HUDEP-2 (cell line): ENCODE measurements at regions not wholly inside any gene's neighbourhood (a gene's known extent, or its start where the extent isn't known, plus 50 kb on each side); places are given as distances from the start of the nearest gene placed in this dataset.

Experiments used
- DNase-seq, 76 experiments: peaks; one replicate each; lab custom pipeline; 2025; ENCODE audit not compliant: unreplicated experiment in 76 of 76; lab: John Stamatoyannopoulos, UW

DNA sequence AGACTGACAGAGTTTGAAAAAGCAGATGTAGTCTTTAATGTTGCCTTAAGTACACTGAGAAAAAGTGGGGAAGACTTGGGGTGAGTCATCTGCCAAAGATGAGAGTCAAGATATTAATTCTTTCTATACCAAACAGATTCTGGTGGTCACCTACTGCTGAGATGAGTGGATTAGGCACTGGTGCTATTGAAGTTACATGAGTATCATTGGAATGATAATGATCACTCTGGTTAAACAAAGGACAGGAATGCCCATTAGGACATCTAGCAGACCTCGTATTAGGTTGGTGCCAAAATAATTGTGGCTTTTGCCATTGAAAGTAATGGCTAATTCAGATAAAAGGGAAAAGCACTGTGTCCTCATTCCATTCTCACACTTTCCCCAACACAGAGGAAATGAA lies 1588.9 kb downstream of the KCNT2 start:
- DNase-seq: no peak

DNA sequence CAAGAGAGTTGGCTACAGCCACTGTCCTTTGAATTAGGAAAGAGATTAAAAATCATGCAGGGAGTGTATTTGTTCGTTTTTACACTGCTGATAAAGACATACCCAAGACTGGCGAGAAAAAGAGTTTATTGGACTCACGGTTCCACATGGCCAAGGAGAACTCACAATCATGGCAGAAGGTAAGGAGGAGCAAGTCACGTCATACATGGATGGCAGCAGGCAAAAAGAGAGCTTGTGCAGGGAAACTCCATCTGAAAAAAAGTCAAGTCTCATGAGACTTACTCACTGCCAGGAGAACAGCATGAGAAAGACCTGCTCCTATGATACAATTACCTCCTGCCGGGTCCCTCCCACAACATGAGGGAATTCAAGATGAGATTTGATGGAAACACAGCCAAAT lies 1595.2 kb downstream of the KCNT2 start:
- DNase-seq: no peak

DNA sequence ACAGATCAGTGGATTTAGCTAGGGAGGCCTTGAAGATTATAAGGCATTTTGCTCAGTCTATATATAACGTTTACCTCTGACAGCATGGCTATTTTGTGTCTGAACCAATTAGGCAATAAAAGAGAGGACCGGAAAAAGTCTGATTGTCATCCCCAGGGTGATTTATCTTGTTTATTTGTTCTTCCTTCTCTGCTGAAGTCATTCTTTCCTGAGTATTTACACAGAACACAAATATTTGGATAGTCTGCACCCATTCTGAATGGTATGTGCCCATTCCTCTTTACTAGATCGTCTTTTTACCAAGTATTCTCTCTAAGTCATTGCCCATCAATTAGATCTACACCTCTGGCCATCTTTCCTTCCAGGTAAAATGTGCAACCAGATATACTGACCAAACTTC lies 1602.9 kb downstream of the KCNT2 start:
- DNase-seq: no peak

GRCh38 chr1:194990483-194990882 lies 1617.8 kb downstream of the KCNT2 start:
- no peak for DNase-seq

DNA sequence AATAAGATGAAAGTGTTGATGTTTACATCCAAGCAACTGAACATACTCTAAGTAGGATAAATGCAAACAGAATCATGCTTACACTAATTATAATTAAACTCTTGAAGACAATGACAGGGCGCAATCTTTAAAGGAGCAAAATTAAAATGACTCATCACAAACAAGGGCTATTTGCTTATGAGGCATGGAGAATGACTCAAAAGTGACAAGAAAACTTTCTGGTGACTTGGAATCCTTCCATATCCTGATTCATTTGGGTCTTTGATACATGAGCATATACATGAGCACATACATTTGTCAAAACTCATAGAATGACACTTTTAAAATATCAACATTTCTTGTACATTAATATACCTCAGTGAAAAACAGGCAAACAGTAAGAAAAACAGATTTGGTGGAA lies 1632.3 kb downstream of the KCNT2 start:
- DNase-seq: peak in 4 of 76 experiments; percentile 5 to 35 (median 14)

- no peak for DNase-seq
These were observed 1639.3 kb downstream of the KCNT2 start for GRCh38 chr1:194968916-194969315.

- DNase-seq: no peak
These were observed 1648.4 kb downstream of the KCNT2 start for GRCh38 chr1:194959795-194960194.

GRCh38 chr1:194952171-194952570 lies 1656.1 kb downstream of the KCNT2 start:
- DNase-seq: no peak

- no peak for DNase-seq
These were observed 1657.7 kb downstream of the KCNT2 start for GRCh38 chr1:194950584-194950983.

- no peak for DNase-seq
These were observed 1667.8 kb downstream of the KCNT2 start for GRCh38 chr1:194940336-194941030.

DNA sequence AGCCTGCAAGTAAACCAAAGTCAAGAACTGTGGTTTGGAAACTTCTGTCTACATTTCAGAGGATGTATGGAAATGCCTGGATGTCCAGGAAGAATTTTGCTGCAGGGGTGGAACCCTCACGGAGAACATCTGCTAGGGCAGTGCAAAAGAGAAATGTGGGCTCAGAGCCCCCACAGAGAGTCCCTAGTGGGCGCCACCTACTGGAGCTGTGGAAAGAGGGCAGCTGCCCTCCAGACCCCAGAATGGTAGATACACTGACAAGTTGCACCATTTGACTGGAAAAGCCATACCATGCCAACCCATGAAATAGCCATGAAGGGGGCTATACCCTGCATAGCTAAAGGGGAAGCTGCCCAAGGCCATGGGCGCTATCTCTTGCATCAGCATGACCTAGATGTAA lies 1672.4 kb downstream of the KCNT2 start:
- DNase-seq: no peak

DNA sequence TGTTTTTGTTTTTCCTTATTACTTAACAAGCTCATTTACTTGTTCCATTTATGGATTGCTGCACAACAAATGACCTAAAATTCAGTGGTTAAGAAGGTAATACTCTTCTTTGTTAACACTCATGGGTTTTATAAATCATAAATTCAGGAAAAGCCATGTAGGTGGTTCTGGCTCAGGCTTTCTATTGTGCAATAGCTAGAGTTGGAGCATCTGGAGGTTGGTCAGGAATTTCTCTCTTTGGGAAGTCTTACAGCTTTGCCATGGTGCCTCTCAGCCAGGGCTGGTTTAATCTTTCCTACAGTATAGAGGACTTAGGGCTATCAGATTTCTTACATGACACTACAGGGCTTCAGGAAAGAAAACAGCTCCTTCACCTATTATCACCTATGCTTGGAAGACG lies 1677.1 kb downstream of the KCNT2 start:
- DNase-seq: no peak

DNA sequence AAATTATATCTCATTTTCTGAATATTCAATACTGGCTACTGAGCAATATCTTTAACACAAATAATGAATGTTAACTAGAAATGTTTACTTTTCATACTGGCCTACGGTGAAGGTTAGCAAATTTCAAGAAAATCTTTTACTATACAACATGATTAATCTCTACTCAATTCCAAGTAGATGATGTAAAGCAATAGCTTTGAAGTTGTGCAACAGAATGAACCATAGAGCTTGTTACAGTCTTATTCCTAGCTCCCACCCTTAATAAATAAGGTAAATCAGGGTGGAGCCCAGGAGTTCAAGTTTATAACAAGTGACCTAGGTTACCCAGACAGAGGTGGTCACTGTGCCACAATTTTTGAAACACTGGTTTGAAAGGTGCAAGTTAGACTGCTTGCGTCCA lies 1678.1 kb downstream of the KCNT2 start:
- no peak for DNase-seq

- no peak for DNase-seq
These were observed 1678.9 kb downstream of the KCNT2 start for GRCh38 chr1:194929357-194929756.

DNA sequence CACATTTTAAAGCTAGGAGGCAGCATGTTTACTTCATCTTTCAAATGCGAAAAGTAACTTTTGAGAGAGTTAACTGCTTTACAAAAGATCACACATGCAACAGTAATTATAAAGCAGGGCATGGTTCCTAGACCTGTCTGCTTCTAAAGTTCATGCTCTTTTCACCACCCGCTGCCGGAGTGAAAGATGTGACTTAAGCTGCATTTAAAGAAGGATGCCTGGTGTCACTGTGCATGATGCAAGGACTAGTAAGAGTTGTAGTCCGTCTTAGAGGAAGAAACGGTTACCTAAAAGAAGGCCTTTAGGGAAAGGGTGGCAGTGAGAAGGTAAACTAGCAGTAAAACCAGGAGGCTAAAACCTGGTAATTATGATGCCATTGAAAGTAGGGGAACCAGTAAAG lies 1689.1 kb downstream of the KCNT2 start:
- no peak for DNase-seq

DNA sequence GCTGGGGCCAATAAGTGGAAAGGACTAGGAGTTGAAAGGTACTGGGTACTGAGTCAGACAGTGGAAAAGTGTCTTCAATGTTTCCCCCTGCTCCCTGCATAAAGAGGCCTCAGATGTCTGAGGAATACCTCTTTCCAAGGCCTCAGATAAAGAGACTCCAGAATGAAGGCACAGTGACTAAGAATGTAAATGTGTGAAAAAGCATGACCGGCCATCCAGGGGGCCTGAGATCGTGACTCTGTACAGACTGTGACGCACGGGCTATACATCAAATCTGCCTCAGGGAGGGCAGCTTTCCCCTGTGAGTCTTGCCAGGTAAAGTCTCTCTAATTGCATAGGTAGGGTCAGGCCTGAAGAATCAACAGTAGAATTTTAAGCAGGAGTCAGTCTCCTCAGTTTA lies 1690.5 kb downstream of the KCNT2 start:
- DNase-seq: no peak

GRCh38 chr1:194908643-194909042 lies 1699.6 kb downstream of the KCNT2 start:
- DNase-seq: no peak

DNA sequence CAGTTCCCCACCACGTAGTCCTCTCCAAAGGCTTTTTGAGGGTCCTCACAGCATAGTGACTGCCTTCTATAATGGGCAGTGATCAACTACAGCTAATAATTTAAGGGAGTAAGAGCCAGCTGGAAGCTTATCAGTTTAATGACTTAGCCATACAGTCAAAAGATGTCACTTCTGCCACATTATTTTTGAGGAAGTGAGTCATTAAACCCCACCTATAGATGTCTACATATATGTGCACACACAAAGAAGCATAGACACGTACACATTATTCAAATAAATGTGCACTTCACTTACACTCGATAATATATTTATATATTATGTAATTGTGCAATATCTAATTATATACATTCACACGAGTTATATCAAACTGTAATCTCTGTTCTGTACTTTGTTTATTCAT lies 1704.7 kb downstream of the KCNT2 start:
- peak in 2 of 76 experiments; percentile 7 to 10 for DNase-seq

DNA sequence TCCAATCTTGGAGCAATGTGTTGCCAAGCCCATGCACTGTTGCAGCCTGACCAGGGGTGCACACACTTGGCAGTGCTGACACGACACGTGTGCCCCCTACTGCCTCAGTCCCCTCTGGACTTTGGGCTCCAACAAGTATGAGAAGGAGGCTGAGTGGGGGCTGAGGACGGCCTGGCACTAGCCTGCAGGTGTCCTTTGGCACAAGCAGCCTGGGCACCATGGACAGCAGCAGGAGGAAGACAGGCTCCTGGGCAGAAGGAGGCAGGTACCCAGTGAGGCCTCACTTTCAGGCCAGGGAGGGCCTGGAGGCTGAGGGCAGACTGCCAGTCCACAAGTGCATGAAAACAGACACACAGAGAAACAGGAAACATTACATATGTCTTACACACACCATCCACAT lies 1702.9 kb upstream of the B3GALT2 start:
- no peak for DNase-seq

- peak in 2 of 76 experiments; percentile 11 to 26 for DNase-seq
These were observed 1684.4 kb upstream of the B3GALT2 start for GRCh38 chr1:194870860-194871259.

GRCh38 chr1:194866153-194866552 lies 1679.7 kb upstream of the B3GALT2 start:
- DNase-seq: no peak

GRCh38 chr1:194865383-194865782 lies 1679.0 kb upstream of the B3GALT2 start:
- DNase-seq: no peak

DNA sequence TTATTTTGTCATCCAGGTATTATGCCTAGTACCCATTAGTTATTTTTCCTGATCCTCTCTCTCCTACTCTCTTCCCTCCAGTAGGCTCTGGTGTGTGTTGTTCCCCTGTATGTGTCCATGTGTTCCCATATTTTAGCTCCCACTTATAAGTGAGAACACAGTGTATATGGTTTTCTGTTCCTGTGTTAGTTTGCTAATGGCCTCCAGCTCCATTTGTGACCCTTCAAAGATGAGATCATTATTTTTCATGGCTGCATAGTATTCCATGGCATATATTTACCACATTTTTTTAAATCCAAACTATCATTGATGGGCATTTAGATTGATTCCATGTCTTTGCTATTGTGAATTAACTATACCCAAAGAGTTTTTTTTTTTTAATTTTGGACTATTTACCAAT lies 1675.7 kb upstream of the B3GALT2 start:
- no peak for DNase-seq
